SH-SY5Y (cell line): ENCODE measurements at regions not wholly inside any gene's neighbourhood (a gene's known extent, or its start where the extent isn't known, plus 50 kb on each side); places are given as distances from the start of the nearest gene placed in this dataset.

Experiments used
- GATA2 ChIP-seq: IDR thresholded peaks from 2 replicates; pipeline ENCODE4 v1.6.1; 2011; ENCODE audit warnings: mild to moderate bottlenecking, low read depth, low read length
- GATA3 ChIP-seq: IDR thresholded peaks from 2 replicates; pipeline ENCODE4 v1.6.1; 2011; ENCODE audit warnings: low read depth, mild to moderate bottlenecking, low read length, moderate library complexity

- TF ChIP-seq GATA3 (no peak), GATA2 (no peak)
Measured at GRCh38 chr1:217004776-217005436, 281.7 kb upstream of the ESRRG start.
